Neural crest cell (in vitro differentiated cells): ENCODE measurements at regions not wholly inside any gene's neighbourhood (a gene's known extent, or its start where the extent isn't known, plus 50 kb on each side); places are given as distances from the start of the nearest gene placed in this dataset.

Experiments
- DNase-seq: peaks from one replicate; pipeline ENCODE4 v3.0.0; 2021; ENCODE audit warnings: low read depth, mixed read lengths, low spot score
- H3K27ac Mint-ChIP-seq: one replicate; pipeline ENCODE4 v1.8.0; 2021; ENCODE audit warnings: mild to moderate bottlenecking, mixed read lengths; ENCODE audit not compliant: unreplicated experiment
- H3K27me3 Mint-ChIP-seq: 2 replicates; pipeline ENCODE4 v1.8.0; 2021; ENCODE audit warnings: low read depth, mild to moderate bottlenecking, mixed read lengths
- H3K36me3 Mint-ChIP-seq: 2 replicates; pipeline ENCODE4 v1.8.0; 2021; ENCODE audit warnings: low read depth, mild to moderate bottlenecking, mixed read lengths
- H3K4me1 Mint-ChIP-seq: 2 replicates; pipeline ENCODE4 v1.8.0; 2021; ENCODE audit warnings: mixed read lengths
- H3K4me3 Mint-ChIP-seq: one replicate; pipeline ENCODE4 v1.8.0; 2021; ENCODE audit warnings: mild to moderate bottlenecking, mixed read lengths
- H3K9me3 Mint-ChIP-seq: 2 replicates; pipeline ENCODE4 v1.8.0; 2021; ENCODE audit warnings: mixed read lengths
- CTCF ChIP-seq: fragments of 200-600 bp; sonication (generic); conservative IDR thresholded peaks from 2 replicates; pipeline ENCODE4 v1.5.0; 2021; ENCODE audit warnings: antibody characterized with exemption, mild to moderate bottlenecking

DNA sequence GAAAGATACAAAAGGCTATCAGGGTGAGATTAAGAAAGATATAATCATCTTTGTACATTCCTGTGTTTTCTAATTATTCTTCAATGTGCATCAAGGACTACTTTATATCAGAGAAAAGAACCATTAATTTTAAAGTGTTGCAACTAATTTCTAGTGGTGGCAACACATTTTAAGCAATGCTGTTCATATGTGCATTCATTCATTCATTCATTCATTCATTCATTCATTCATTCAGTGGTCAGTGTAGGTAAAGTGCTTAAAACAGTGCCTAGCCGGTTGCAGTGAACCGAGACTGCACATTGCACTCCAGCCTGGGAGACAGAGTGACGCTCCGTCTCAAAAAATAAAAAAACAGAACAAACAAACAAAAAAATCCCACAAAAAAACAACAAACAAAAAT is 155.7 kb upstream of the ZNF536 start:
- Mint-ChIP-seq H3K4me3 (no peak overlapping the region), H3K9me3 (no peaks in the 10 kb centered on the region), H3K4me1 (no peaks in the 10 kb centered on the region), H3K36me3 (no peaks in the 10 kb centered on the region), H3K27me3 (peaks cover 12% of the 10 kb centered on the region), H3K27ac (no peak overlapping the region)
- TF ChIP-seq CTCF = no peak
- no peak for DNase-seq

GRCh38 chr19:30217461-30217860 is 154.7 kb upstream of the ZNF536 start:
- Mint-ChIP-seq H3K27me3 (peaks cover 19% of the 10 kb centered on the region), H3K4me1 (no peaks in the 10 kb centered on the region), H3K27ac (no peak overlapping the region), H3K9me3 (no peaks in the 10 kb centered on the region), H3K36me3 (no peaks in the 10 kb centered on the region), H3K4me3 (no peak overlapping the region)
- no peak for TF ChIP-seq CTCF
- DNase-seq = no peak

DNA sequence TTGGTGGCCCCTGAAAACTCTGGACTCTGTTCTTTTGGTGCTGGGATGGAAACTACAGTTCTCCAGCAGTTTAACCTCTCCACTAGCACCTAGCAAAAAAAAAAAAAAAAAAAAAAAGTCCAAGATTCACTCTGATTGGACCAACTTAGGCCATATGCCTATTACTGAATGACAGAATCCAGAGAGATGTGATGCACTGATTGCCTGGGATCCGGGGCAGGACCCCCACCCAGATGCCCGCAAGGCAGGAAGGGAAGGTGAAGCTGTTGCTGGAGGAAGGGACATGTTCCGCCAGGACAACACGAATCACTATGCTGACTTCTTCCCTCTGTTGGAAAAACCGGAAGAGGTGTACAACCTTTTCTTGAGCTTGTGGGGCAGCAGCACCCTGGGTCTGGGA is 152.5 kb upstream of the ZNF536 start:
- DNase-seq = no peak
- H3K27me3 Mint-ChIP-seq = peaks cover 37% of the 10 kb centered on the region
- H3K4me1 Mint-ChIP-seq = peaks cover 18% of the 10 kb centered on the region
- H3K36me3 Mint-ChIP-seq = no peaks in the 10 kb centered on the region
- TF ChIP-seq CTCF = no peak
- H3K4me3 Mint-ChIP-seq = no peak overlapping the region
- no peak overlapping the region for H3K27ac Mint-ChIP-seq
- H3K9me3 Mint-ChIP-seq = no peaks in the 10 kb centered on the region

GRCh38 chr19:30221176-30221575 is 151.0 kb upstream of the ZNF536 start:
- H3K27me3 Mint-ChIP-seq = peaks cover 47% of the 10 kb centered on the region
- no peaks in the 10 kb centered on the region for H3K9me3 Mint-ChIP-seq
- H3K27ac Mint-ChIP-seq = no peak overlapping the region
- no peak for DNase-seq
- H3K4me3 Mint-ChIP-seq = peak overlapping the region; percentile 6
- TF ChIP-seq CTCF = no peak
- H3K4me1 Mint-ChIP-seq = peaks cover 24% of the 10 kb centered on the region
- no peaks in the 10 kb centered on the region for H3K36me3 Mint-ChIP-seq

DNA sequence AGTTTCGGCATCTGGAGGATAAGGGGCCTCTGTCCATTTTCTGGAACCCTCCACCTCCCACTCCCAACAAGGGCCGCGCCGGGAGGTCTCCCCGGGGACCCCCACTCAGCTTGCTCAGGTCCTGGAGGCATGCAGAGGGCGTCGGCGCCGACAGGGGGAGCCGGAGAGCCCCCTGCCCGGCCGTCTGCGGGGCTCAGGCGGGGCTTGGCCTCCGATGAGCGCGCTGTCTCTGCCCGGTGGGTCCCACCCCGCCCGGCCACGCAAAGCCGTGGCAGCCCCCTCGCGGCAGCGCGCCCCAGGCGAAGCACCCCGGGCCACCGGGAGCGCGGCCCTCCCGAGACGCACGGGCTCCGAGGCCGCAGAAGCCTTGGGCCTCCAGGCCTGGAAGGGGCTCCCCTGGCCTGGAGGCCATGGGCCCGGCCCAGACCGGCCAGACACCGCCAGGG is 149.7 kb upstream of the ZNF536 start:
- peaks cover 33% of the 10 kb centered on the region for H3K4me1 Mint-ChIP-seq
- H3K36me3 Mint-ChIP-seq = no peaks in the 10 kb centered on the region
- no peak overlapping the region for H3K4me3 Mint-ChIP-seq
- no peak overlapping the region for H3K27ac Mint-ChIP-seq
- H3K27me3 Mint-ChIP-seq = peaks cover 59% of the 10 kb centered on the region
- peak; percentile 54 for DNase-seq
- no peaks in the 10 kb centered on the region for H3K9me3 Mint-ChIP-seq
- peak; percentile 81 for TF ChIP-seq CTCF
